ENCODE measurements at regions not wholly inside any gene's neighbourhood (a gene's known extent, or its start where the extent isn't known, plus 50 kb on each side); places are given as distances from the start of the nearest gene placed in this dataset.

GRCh38 chrX:149275836-149276235, 229.3 kb downstream of the IDS start:
- DNase-seq (ENCODE audit: low read depth in 1 of 2, low spot score in 1 of 2), result no peak

- DNase-seq (ENCODE audit: low read depth in 1 of 2, low spot score in 1 of 2), result no peak
Observed at GRCh38 chrX:149274516-149275105, 230.5 kb downstream of the IDS start.

GRCh38 chrX:149272690-149273463, 232.2 kb downstream of the IDS start:
- DNase-seq (ENCODE audit: low read depth in 1 of 2, low spot score in 1 of 2), result no peak

- DNase-seq (ENCODE audit: low read depth in 1 of 2, low spot score in 1 of 2), result no peak
Observed at GRCh38 chrX:149267878-149268813, 237.0 kb downstream of the IDS start.

GRCh38 chrX:149262086-149262485, 243.0 kb downstream of the IDS start:
- no peak for DNase-seq (ENCODE audit: low read depth in 1 of 2, low spot score in 1 of 2)

- no peak for DNase-seq (ENCODE audit: low read depth in 1 of 2, low spot score in 1 of 2)
Observed at GRCh38 chrX:149259241-149259640, 245.9 kb downstream of the IDS start.

GRCh38 chrX:149255860-149256259, 249.2 kb downstream of the IDS start:
- no peak for DNase-seq (ENCODE audit: low read depth in 1 of 2, low spot score in 1 of 2)

- no peak for DNase-seq (ENCODE audit: low read depth in 1 of 2, low spot score in 1 of 2)
Observed at GRCh38 chrX:149248073-149248625, 257.0 kb downstream of the IDS start.

GRCh38 chrX:149230689-149231088, 274.4 kb downstream of the IDS start:
- no peak for DNase-seq (ENCODE audit: low read depth in 1 of 2, low spot score in 1 of 2)

GRCh38 chrX:149223854-149224253, 281.3 kb downstream of the IDS start:
- DNase-seq (ENCODE audit: low read depth in 1 of 2, low spot score in 1 of 2), result no peak

- DNase-seq (ENCODE audit: low read depth in 1 of 2, low spot score in 1 of 2), result no peak
Observed at GRCh38 chrX:149222040-149222439, 283.1 kb downstream of the IDS start.

GRCh38 chrX:149221230-149221629, 283.9 kb downstream of the IDS start:
- no peak for DNase-seq (ENCODE audit: low read depth in 1 of 2, low spot score in 1 of 2)

- DNase-seq (ENCODE audit: low read depth in 1 of 2, low spot score in 1 of 2), result no peak
Observed at GRCh38 chrX:149213264-149213663, 291.8 kb downstream of the IDS start.

- DNase-seq (ENCODE audit: low read depth in 1 of 2, low spot score in 1 of 2), result no peak
Observed at GRCh38 chrX:149208307-149208706, 296.8 kb downstream of the IDS start.

GRCh38 chrX:149207518-149207917, 297.6 kb downstream of the IDS start:
- no peak for DNase-seq (ENCODE audit: low read depth in 1 of 2, low spot score in 1 of 2)

- no peak for DNase-seq (ENCODE audit: low read depth in 1 of 2, low spot score in 1 of 2)
Observed at GRCh38 chrX:149205937-149206336, 299.2 kb downstream of the IDS start.

- no peak for DNase-seq (ENCODE audit: low read depth in 1 of 2, low spot score in 1 of 2)
Observed at GRCh38 chrX:149205081-149205480, 300.0 kb downstream of the IDS start.

- no peak for DNase-seq (ENCODE audit: low read depth in 1 of 2, low spot score in 1 of 2)
Observed at GRCh38 chrX:149199734-149200133, 305.4 kb downstream of the IDS start.

GRCh38 chrX:149198980-149199732, 305.9 kb downstream of the IDS start:
- peak in 1 of 2 donors; percentile 2 for DNase-seq (ENCODE audit: low read depth in 1 of 2, low spot score in 1 of 2)

- DNase-seq (ENCODE audit: low read depth in 1 of 2, low spot score in 1 of 2), result no peak
Observed at GRCh38 chrX:149185087-149185486, 320.0 kb downstream of the IDS start.

All from activated CD4-positive, alpha-beta T cell treated with anti-CD3 and anti-CD28 coated beads, Interleukin-2, amount 50 U/mL, for 24 hours (primary cell).